ENCODE measurements at regions not wholly inside any gene's neighbourhood (a gene's known extent, or its start where the extent isn't known, plus 50 kb on each side); places are given as distances from the start of the nearest gene placed in this dataset.

GRCh38 chr14:48955857-48956256 lies 630.3 kb downstream of the RPS29 start:
- TF ChIP-seq CTCF (IDR thresholded peaks at IDR 0.05; ENCODE audit: low read length) (no peak), EZH2 (IDR thresholded peaks at IDR 0.05; ENCODE audit: borderline replicate concordance, low read length) (no peak)
